ENCODE measurements at regions not wholly inside any gene's neighbourhood (a gene's known extent, or its start where the extent isn't known, plus 50 kb on each side); places are given as distances from the start of the nearest gene placed in this dataset.

DNA sequence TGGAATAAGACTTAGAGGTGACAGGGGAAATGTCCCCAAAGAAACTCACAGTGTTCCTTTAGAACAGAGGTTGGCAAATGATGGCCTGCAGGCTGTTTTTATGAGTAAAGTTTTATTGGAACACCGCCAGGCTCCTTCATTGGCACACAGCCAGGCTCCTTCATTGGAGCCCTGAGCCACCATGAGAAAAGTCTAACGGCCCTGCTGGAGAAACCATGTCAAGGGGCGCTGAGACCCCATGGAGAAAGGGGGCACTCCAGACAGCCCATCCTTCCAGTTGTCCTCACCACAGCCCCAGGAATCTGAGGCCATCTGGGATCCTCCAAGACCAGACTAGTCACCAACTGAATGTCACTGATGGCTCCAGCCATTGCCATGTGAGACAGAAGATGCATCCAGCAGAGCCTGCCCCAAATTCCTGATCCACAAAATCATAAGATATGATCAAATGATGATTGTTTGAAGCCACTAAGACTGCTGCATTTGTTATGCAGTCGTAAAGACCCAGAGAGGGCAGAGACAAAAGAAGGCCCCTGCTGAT is 88.2 kb upstream of the GPR26 start:
- Histone ChIP-seq H4K8ac (replicated peaks; ENCODE audit: insufficient read length, low read depth, low read length) (no peak overlapping the region), H3K18ac (ENCODE audit: insufficient read length, low read depth, low read length) (no peak overlapping the region), H3K14ac (ENCODE audit: insufficient read depth, low read length) (no peak overlapping the region), H4K91ac (ENCODE audit: insufficient read length, low read depth, low read length) (no peak overlapping the region), H3K4me1 (ENCODE audit: insufficient read depth, low read length) (no peaks in the 10 kb centered on the region), H3K23ac (ENCODE audit: insufficient read length, low read depth, low read length) (no peak overlapping the region), H2AK5ac (ENCODE audit: insufficient read length, low read length) (no peak overlapping the region), H3K23me2 (ENCODE audit: insufficient read length, low read depth, low read length, poor library complexity, severe bottlenecking) (no peaks in the 10 kb centered on the region), H2BK15ac (ENCODE audit: low read depth, low read length) (no peak overlapping the region), H3K79me2 (ENCODE audit: insufficient read depth, low read length) (no peaks in the 10 kb centered on the region), H4K5ac (ENCODE audit: insufficient read length, low read depth, low read length) (no peak overlapping the region), H3K27ac (ENCODE audit: insufficient read length, low read depth, low read length) (no peak overlapping the region), H3K27me3 (ENCODE audit: insufficient read depth, low read length) (no peaks in the 10 kb centered on the region), H4K20me1 (ENCODE audit: control insufficient read depth, insufficient read depth, insufficient read length) (no peaks in the 10 kb centered on the region), H3K9me3 (ENCODE audit: control insufficient read depth, low read depth, low read length) (no peaks in the 10 kb centered on the region), H2AFZ (ENCODE audit: low read length) (no peak overlapping the region), H3K79me1 (ENCODE audit: insufficient read depth, low read depth, low read length, poor library complexity, severe bottlenecking) (no peaks in the 10 kb centered on the region), H3T11ph (ENCODE audit: low read length) (no peak overlapping the region), H3K56ac (ENCODE audit: insufficient read length, low read depth, low read length) (no peak overlapping the region), H2BK20ac (ENCODE audit: low read depth, low read length, poor library complexity, severe bottlenecking) (no peak overlapping the region), H3K4ac (ENCODE audit: low read depth, low read length) (no peak overlapping the region), H3K9ac (ENCODE audit: extremely low read depth, insufficient read length, low read length) (no peak overlapping the region), H2BK12ac (ENCODE audit: insufficient read length, low read depth, low read length) (no peak overlapping the region), H2BK120ac (ENCODE audit: low read depth, low read length, poor library complexity, severe bottlenecking) (no peak overlapping the region), H3K4me2 (ENCODE audit: insufficient read depth, insufficient read length, low read length) (no peak overlapping the region), H2BK5ac (ENCODE audit: insufficient read length, low read length) (no peak overlapping the region)
- Mint-ChIP-seq H3K27ac (no peak overlapping the region), H3K4me3 (no peak overlapping the region), H3K4me1 (peaks cover 14% of the 10 kb centered on the region in 2 experiments), H3K27me3 (ENCODE audit: low read depth) (peaks cover 49% of the 10 kb centered on the region), H3K36me3 (ENCODE audit: insufficient read depth in 1 of 3, low read depth in 3 of 3) (no peaks in the 10 kb centered on the region; a peak in 1 of 7 replicates), H3K9me3 (no peaks in the 10 kb centered on the region)
- TF ChIP-seq, protein P1, sequence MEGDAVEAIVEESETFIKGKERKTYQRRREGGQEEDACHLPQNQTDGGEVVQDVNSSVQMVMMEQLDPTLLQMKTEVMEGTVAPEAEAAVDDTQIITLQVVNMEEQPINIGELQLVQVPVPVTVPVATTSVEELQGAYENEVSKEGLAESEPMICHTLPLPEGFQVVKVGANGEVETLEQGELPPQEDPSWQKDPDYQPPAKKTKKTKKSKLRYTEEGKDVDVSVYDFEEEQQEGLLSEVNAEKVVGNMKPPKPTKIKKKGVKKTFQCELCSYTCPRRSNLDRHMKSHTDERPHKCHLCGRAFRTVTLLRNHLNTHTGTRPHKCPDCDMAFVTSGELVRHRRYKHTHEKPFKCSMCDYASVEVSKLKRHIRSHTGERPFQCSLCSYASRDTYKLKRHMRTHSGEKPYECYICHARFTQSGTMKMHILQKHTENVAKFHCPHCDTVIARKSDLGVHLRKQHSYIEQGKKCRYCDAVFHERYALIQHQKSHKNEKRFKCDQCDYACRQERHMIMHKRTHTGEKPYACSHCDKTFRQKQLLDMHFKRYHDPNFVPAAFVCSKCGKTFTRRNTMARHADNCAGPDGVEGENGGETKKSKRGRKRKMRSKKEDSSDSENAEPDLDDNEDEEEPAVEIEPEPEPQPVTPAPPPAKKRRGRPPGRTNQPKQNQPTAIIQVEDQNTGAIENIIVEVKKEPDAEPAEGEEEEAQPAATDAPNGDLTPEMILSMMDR (conservative IDR thresholded peaks at IDR 0.05), result no peak
- WGBS (ENCODE audit: extremely low coverage, insufficient read length, low lambda C conversion rate), result no CpG with 5 or more reads among the region's 4 CpGs
- no peak for DNase-seq

Measured in H9 (cell line).